Panc1 (cell line): ENCODE measurements at regions not wholly inside any gene's neighbourhood (a gene's known extent, or its start where the extent isn't known, plus 50 kb on each side); places are given as distances from the start of the nearest gene placed in this dataset.

Source experiments
- ATAC-seq: fragments of 200-7000 bp; cut with Tn5 transposase; 2 replicates; pipeline ENCODE4 v1.9.1; 2020; ENCODE audit warnings: mild to moderate bottlenecking, moderate library complexity
- BruUV-seq: library from RNA; stranded (reverse); fragments of 400-500 nt; replicated peaks from 2 replicates; lab custom pipeline; 2021; lab: Mats Ljungman, UMichigan
- CTCF ChIA-PET: fragments of 300-600 bp; sonication (Branson Sonifier 250); formaldehyde crosslinking; loops from one replicate; lab custom pipeline; 2022; ENCODE audit warnings: antibody characterized with exemption; lab: Charles Lee
- POLR2A ChIA-PET: fragments of 300-600 bp; sonication (Branson Sonifier 250); formaldehyde crosslinking; loops from one replicate; lab custom pipeline; 2022; ENCODE audit warnings: antibody characterized with exemption; lab: Charles Lee
- DNase-seq: peaks from one replicate; pipeline ENCODE4 v3.0.0-alpha.2; 2010; ENCODE audit warnings: low read depth, low spot score
- H3K27ac ChIP-seq: 2 replicates; pipeline ENCODE4 v1.5.1; 2011; ENCODE audit warnings: mild to moderate bottlenecking, low read length, inconsistent platforms
- H3K27me3 ChIP-seq: fragments of 200-500 bp; sonication (Bioruptor generic); 2 replicates; pipeline ENCODE4 v1.6.0; 2014; ENCODE audit warnings: low read length, inconsistent platforms; ENCODE audit not compliant: control insufficient read depth, insufficient read depth
- H3K36me3 ChIP-seq: fragments of 200-500 bp; sonication (Bioruptor generic); 2 replicates; pipeline ENCODE4 v1.5.1; 2014; ENCODE audit warnings: inconsistent platforms, mild to moderate bottlenecking, low read length, moderate library complexity; ENCODE audit not compliant: control insufficient read depth, insufficient read depth
- H3K4me1 ChIP-seq: 2 replicates; pipeline ENCODE4 v1.5.1; 2011; ENCODE audit warnings: inconsistent platforms, mild to moderate bottlenecking, low read length, moderate library complexity; ENCODE audit not compliant: control insufficient read depth, insufficient read depth
- H3K4me3 ChIP-seq, 2 experiments: 2 replicates each; pipeline ENCODE4 v1.5.1; 2011 to 2012; ENCODE audit warnings: low read depth in 2 of 2, low read length in 2 of 2, mild to moderate bottlenecking in 2 of 2, inconsistent platforms in 1 of 2, moderate library complexity in 1 of 2
- H3K9me3 ChIP-seq: fragments of 200-500 bp; sonication (Bioruptor generic); 2 replicates; pipeline ENCODE4 v1.5.1; 2014; ENCODE audit warnings: low read depth, mild to moderate bottlenecking, inconsistent platforms, low read length, moderate library complexity; ENCODE audit not compliant: control insufficient read depth, insufficient read depth
- CTCF ChIP-seq: fragments of 450-650 bp; IDR thresholded peaks from 2 replicates; pipeline ENCODE4 v1.5.1; 2017; ENCODE audit warnings: mild to moderate bottlenecking
- POLR2AphosphoS5 ChIP-seq: IDR thresholded peaks from 2 replicates; pipeline ENCODE4 v1.6.1; 2012; ENCODE audit warnings: mild to moderate bottlenecking, low read depth, low read length, moderate library complexity
- REST ChIP-seq, 2 experiments: IDR thresholded peaks; 2 replicates each; pipeline ENCODE4 v1.6.1; 2011 to 2012; ENCODE audit warnings: low read depth in 2 of 2, control low read depth in 1 of 2, low read length in 1 of 2, mild to moderate bottlenecking in 1 of 2, moderate library complexity in 1 of 2; ENCODE audit not compliant: insufficient read depth in 1 of 2
- SIN3A ChIP-seq: IDR thresholded peaks from 2 replicates; pipeline ENCODE4 v1.6.1; 2012; ENCODE audit warnings: low read depth, mild to moderate bottlenecking, low read length, moderate library complexity, borderline replicate concordance; ENCODE audit not compliant: insufficient read depth
- TCF7L2 ChIP-seq: IDR thresholded peaks from 2 replicates; pipeline ENCODE4 v1.6.1; 2011; ENCODE audit warnings: mild to moderate bottlenecking, low read depth, low read length, inconsistent platforms
- in situ Hi-C: cut with HindIII; loops from 2 replicates; pipeline ENCODE4 v1.10.0; 2016; ENCODE audit warnings: low sequenced_read_pairs, low pct_unique_long_range_greater_than_20kb
- intact Hi-C: fragments of 100-400 bp; cut with micrococcal nuclease; formaldehyde crosslinking; loops from one replicate; pipeline ENCODE4 v1.10.0; 2022; ENCODE audit not compliant: unreplicated experiment

GRCh38 chr4:141570290-141570689 lies 66.1 kb upstream of the IL15 start:
- DNase-seq (no peak), ATAC-seq (no peak)
- Histone ChIP-seq H3K9me3 (no peaks in the 10 kb centered on the region), H3K36me3 (no peaks in the 10 kb centered on the region), H3K4me1 (no peaks in the 10 kb centered on the region), H3K27me3 (no peaks in the 10 kb centered on the region), H3K27ac (no peak overlapping the region), H3K4me3 (no peak overlapping the region)
- ChIA-PET CTCF (no interaction called here), POLR2A (no interaction called here)
- TF ChIP-seq SIN3A = no peak
- in situ Hi-C loops (no loop called here), intact Hi-C loops (no loop called here)
- BruUV-seq = no TSS peak

- intact Hi-C loops = no loop called here
- ChIA-PET CTCF (no interaction called here), POLR2A (no interaction called here)
Measured at GRCh38 chr4:141571362-141571761, 65.0 kb upstream of the IL15 start.

More at GRCh38 chr4:141571362-141571761, 65.0 kb upstream of the IL15 start:
- no peak for ATAC-seq
- no peaks in the 10 kb centered on the region for H3K27me3 ChIP-seq
- H3K9me3 ChIP-seq = no peaks in the 10 kb centered on the region
- no TSS peak for BruUV-seq
- no peak overlapping the region for H3K27ac ChIP-seq
- TF ChIP-seq SIN3A (no peak), CTCF (no peak), REST (IDR thresholded peaks at IDR 0.05; ENCODE audit: insufficient read depth in 1 of 2, low read depth in 2 of 2, low read length in 1 of 2) (no peak), TCF7L2 (no peak), POLR2AphosphoS5 (no peak)
- H3K4me1 ChIP-seq = no peaks in the 10 kb centered on the region
- H3K4me3 ChIP-seq = no peak overlapping the region
- no peak for DNase-seq
- H3K36me3 ChIP-seq = no peaks in the 10 kb centered on the region
- in situ Hi-C loops = no loop called here
